GM12878 (cell line): ENCODE measurements at regions not wholly inside any gene's neighbourhood (a gene's known extent, or its start where the extent isn't known, plus 50 kb on each side); places are given as distances from the start of the nearest gene placed in this dataset.

Experiments used
- ATAC-seq: fragments of 200-7000 bp; cut with Tn5 transposase; 3 replicates; pipeline ENCODE4 v1.9.1; 2020; ENCODE audit warnings: mild to moderate bottlenecking, moderate library complexity
- BruUV-seq: library from RNA; stranded (reverse); fragments of 400-500 nt; replicated peaks from 2 replicates; lab custom pipeline; 2021; lab: Mats Ljungman, UMichigan
- CTCF ChIA-PET: fragments of 300-600 bp; sonication (Branson Sonifier 250); formaldehyde crosslinking; extraction: SDS; loops from one replicate; lab custom pipeline; 2021; ENCODE audit warnings: inconsistent platforms; lab: Yijun Ruan, JAX
- POLR2A ChIA-PET: fragments of 350-600 bp; formaldehyde crosslinking; extraction: SDS; loops from one replicate; lab custom pipeline; 2021; ENCODE audit warnings: inconsistent platforms; lab: Charles Lee
- RAD21 ChIA-PET: fragments of 300-600 bp; sonication (Branson Sonifier 250); formaldehyde crosslinking; loops from one replicate; lab custom pipeline; 2023; ENCODE audit warnings: antibody characterized with exemption; ENCODE audit not compliant: unreplicated experiment; lab: Charles Lee
- SMC1A ChIA-PET: fragments of 300-600 bp; sonication (Branson Sonifier 250); formaldehyde crosslinking; loops from one replicate; lab custom pipeline; 2023; ENCODE audit not compliant: unreplicated experiment, uncharacterized antibody; lab: Charles Lee
- DNase-seq: peaks from one replicate; pipeline ENCODE4 v3.0.0-alpha.2; 2011; ENCODE audit warnings: low read depth, low spot score
- FAIRE-seq: peaks from 3 replicates; lab custom pipeline; 2011; peaks lifted over from hg19 to GRCh38; lab: Jason Lieb, UNC
- H2AFZ ChIP-seq: 2 replicates; pipeline ENCODE4 v1.6.0; 2011; ENCODE audit warnings: low read depth, low read length, control low read depth; ENCODE audit not compliant: control insufficient read depth
- H3K27ac ChIP-seq: 2 replicates; pipeline ENCODE4 v1.5.1; 2011; ENCODE audit warnings: control low read depth; ENCODE audit not compliant: control insufficient read depth, insufficient read depth
- H3K27me3 ChIP-seq, 2 experiments: replicated peaks in 1 of 2; 2 replicates each; pipeline versions ENCODE4 v1.6.0 to v1.6.1; 2011; ENCODE audit warnings: low read length in 1 of 2; ENCODE audit not compliant: control insufficient read depth in 2 of 2, insufficient read depth in 2 of 2
- H3K36me3 ChIP-seq, 2 experiments: 2 replicates each; pipeline ENCODE4 v1.5.1; 2011; ENCODE audit warnings: low read length in 1 of 2; ENCODE audit not compliant: control insufficient read depth in 2 of 2, insufficient read depth in 2 of 2
- H3K4me1 ChIP-seq: 2 replicates; pipeline ENCODE4 v1.6.1; 2011; ENCODE audit warnings: mild to moderate bottlenecking, low read length, moderate library complexity, mixed read lengths; ENCODE audit not compliant: control insufficient read depth, insufficient read depth
- H3K4me2 ChIP-seq: 2 replicates; pipeline ENCODE4 v1.6.0; 2011; ENCODE audit warnings: control low read depth; ENCODE audit not compliant: control insufficient read depth, insufficient read depth
- H3K4me3 ChIP-seq: fragments of 200-600 bp; sonication (generic); 2 replicates; pipeline ENCODE4 v1.5.1; 2016
- H3K79me2 ChIP-seq: 2 replicates; pipeline ENCODE4 v1.6.0; 2011; ENCODE audit warnings: low read length; ENCODE audit not compliant: control insufficient read depth, insufficient read depth
- H3K9ac ChIP-seq: 2 replicates; pipeline ENCODE4 v1.8.0; 2011; ENCODE audit warnings: low read length, control low read depth, mixed read lengths; ENCODE audit not compliant: control insufficient read depth, insufficient read depth
- H3K9me3 ChIP-seq: replicated peaks from 3 replicates; pipeline ENCODE4 v1.5.1; 2011; ENCODE audit warnings: mild to moderate bottlenecking, low read length; ENCODE audit not compliant: control insufficient read depth, insufficient read depth
- H4K20me1 ChIP-seq: 2 replicates; pipeline ENCODE4 v1.6.0; 2011; ENCODE audit not compliant: control insufficient read depth, insufficient read depth
- BCL11A ChIP-seq: IDR thresholded peaks from 2 replicates; pipeline ENCODE4 v1.6.1; 2011; ENCODE audit warnings: low read depth, low read length
- CBFB ChIP-seq: IDR thresholded peaks from 2 replicates; pipeline ENCODE4 v1.6.1; 2016; ENCODE audit warnings: antibody characterized with exemption, low read depth
- CHD1 ChIP-seq: IDR thresholded peaks from 2 replicates; pipeline ENCODE4 v1.6.1; 2012; ENCODE audit warnings: low read depth, low read length, improper control_type of control experiment
- GATAD2B ChIP-seq: fragments of 450-650 bp; conservative IDR thresholded peaks from 2 replicates; pipeline ENCODE4 v1.6.1; 2017; ENCODE audit warnings: low read depth, mild to moderate bottlenecking, moderate library complexity
- WGBS: methylation state at CpG from one replicate; pipeline ENCODE4 v1.1.6; 2016; ENCODE audit warnings: low lambda C conversion rate; ENCODE audit not compliant: insufficient replicate concordance, insufficient coverage; ENCODE audit errors: missing lambda C conversion rate; 5-methylcytosine and 5-hydroxymethylcytosine counted together
- in situ Hi-C: fragments of 300-500 bp; cut with MboI; formaldehyde crosslinking; loops from 9 replicates; pipeline ENCODE4 v1.14.3; 2018; ENCODE audit warnings: mixed read lengths
- intact Hi-C: fragments of 100-400 bp; cut with micrococcal nuclease; formaldehyde crosslinking; loops from one replicate; pipeline ENCODE4 v1.14.2; 2022; ENCODE audit not compliant: unreplicated experiment
- TF ChIP-seq, protein P1 (sequence below): fragments of 450-650 bp; formaldehyde crosslinking; IDR thresholded peaks from 2 replicates; pipeline ENCODE4 v1.4.0; 2022; ENCODE audit warnings: mild to moderate bottlenecking, moderate library complexity
- TF ChIP-seq, protein P2 (sequence below): fragments of 450-650 bp; IDR thresholded peaks from 2 replicates; pipeline ENCODE4 v1.6.1; 2016; ENCODE audit warnings: mild to moderate bottlenecking, moderate library complexity, borderline replicate concordance
- TF ChIP-seq, protein P3 (sequence below): fragments of 450-650 bp; IDR thresholded peaks from 2 replicates; pipeline ENCODE4 v1.6.1; 2017; ENCODE audit warnings: mild to moderate bottlenecking, moderate library complexity
- TF ChIP-seq, protein P4 (sequence below): fragments of 450-650 bp; formaldehyde crosslinking; IDR thresholded peaks from 2 replicates; pipeline ENCODE4 v1.5.0; 2022; ENCODE audit warnings: mild to moderate bottlenecking, missing genetic modification characterization

DNA sequence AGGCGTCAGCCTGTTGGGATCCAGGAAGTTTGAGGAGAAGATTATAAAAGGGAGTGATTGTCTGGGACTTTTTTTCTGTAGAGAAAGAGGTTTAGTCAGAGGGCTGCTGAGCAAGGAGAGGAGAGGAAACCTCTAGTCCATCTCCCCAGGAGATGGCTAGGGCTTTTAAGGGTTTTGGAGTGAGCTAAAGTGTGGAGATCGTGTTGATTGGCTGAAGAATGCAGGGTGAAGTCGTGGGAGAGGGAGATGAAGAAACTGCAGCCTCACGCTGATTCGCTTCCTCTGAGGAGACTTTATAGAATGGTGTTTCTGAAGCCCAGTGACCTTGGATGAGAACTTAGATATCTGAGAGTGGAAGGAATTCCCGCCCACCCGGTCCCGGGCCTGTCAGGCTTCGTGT, 193.7 kb upstream of the PWP1 start:
- Histone ChIP-seq H3K27ac (no peak overlapping the region), H3K4me1 (peaks cover 11% of the 10 kb centered on the region; the same call in 1 of the 2 replicates), H3K9me3 (no peaks in the 10 kb centered on the region), H4K20me1 (no peaks in the 10 kb centered on the region), H3K36me3 (no peaks in the 10 kb centered on the region), H3K27me3 (no peaks in the 10 kb centered on the region; a peak in 1 of 4 replicates), H3K79me2 (no peaks in the 10 kb centered on the region), H3K4me3 (no peak overlapping the region), H3K4me2 (no peak overlapping the region), H3K9ac (no peak overlapping the region), H2AFZ (no peak overlapping the region)
- FAIRE-seq = no peak
- ChIA-PET RAD21 (no interaction called here), SMC1A (no interaction called here), POLR2A (no interaction called here), CTCF (no interaction called here)
- DNase-seq = no peak
- no TSS peak for BruUV-seq
- intact Hi-C loops (no loop called here), in situ Hi-C loops (no loop called here)
- ATAC-seq = no peak
- WGBS = 99% methylated on average over 9 of the region's 9 CpGs
- TF ChIP-seq BCL11A (no peak), GATAD2B (no peak), CHD1 (no peak), CBFB (no peak)
- TF ChIP-seq, protein P1, sequence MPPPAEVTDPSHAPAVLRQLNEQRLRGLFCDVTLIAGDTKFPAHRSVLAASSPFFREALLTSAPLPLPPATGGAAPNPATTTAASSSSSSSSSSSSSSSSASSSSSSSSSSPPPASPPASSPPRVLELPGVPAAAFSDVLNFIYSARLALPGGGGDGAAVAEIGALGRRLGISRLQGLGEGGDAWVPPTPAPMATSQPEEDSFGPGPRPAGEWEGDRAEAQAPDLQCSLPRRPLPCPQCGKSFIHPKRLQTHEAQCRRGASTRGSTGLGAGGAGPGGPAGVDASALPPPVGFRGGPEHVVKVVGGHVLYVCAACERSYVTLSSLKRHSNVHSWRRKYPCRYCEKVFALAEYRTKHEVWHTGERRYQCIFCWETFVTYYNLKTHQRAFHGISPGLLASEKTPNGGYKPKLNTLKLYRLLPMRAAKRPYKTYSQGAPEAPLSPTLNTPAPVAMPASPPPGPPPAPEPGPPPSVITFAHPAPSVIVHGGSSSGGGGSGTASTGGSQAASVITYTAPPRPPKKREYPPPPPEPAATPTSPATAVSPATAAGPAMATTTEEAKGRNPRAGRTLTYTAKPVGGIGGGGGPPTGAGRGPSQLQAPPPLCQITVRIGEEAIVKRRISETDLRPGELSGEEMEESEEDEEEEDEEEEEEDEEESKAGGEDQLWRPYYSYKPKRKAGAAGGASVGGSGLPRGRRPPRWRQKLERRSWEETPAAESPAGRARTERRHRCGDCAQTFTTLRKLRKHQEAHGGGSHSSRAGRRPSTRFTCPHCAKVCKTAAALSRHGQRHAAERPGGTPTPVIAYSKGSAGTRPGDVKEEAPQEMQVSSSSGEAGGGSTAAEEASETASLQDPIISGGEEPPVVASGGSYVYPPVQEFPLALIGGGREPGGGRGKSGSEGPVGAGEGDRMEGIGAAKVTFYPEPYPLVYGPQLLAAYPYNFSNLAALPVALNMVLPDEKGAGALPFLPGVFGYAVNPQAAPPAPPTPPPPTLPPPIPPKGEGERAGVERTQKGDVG (CRISPR knock-in tag) = no peak
- TF ChIP-seq, protein P2, sequence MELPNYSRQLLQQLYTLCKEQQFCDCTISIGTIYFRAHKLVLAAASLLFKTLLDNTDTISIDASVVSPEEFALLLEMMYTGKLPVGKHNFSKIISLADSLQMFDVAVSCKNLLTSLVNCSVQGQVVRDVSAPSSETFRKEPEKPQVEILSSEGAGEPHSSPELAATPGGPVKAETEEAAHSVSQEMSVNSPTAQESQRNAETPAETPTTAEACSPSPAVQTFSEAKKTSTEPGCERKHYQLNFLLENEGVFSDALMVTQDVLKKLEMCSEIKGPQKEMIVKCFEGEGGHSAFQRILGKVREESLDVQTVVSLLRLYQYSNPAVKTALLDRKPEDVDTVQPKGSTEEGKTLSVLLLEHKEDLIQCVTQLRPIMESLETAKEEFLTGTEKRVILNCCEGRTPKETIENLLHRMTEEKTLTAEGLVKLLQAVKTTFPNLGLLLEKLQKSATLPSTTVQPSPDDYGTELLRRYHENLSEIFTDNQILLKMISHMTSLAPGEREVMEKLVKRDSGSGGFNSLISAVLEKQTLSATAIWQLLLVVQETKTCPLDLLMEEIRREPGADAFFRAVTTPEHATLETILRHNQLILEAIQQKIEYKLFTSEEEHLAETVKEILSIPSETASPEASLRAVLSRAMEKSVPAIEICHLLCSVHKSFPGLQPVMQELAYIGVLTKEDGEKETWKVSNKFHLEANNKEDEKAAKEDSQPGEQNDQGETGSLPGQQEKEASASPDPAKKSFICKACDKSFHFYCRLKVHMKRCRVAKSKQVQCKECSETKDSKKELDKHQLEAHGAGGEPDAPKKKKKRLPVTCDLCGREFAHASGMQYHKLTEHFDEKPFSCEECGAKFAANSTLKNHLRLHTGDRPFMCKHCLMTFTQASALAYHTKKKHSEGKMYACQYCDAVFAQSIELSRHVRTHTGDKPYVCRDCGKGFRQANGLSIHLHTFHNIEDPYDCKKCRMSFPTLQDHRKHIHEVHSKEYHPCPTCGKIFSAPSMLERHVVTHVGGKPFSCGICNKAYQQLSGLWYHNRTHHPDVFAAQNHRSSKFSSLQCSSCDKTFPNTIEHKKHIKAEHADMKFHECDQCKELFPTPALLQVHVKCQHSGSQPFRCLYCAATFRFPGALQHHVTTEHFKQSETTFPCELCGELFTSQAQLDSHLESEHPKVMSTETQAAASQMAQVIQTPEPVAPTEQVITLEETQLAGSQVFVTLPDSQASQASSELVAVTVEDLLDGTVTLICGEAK = no peak
- TF ChIP-seq, protein P3, sequence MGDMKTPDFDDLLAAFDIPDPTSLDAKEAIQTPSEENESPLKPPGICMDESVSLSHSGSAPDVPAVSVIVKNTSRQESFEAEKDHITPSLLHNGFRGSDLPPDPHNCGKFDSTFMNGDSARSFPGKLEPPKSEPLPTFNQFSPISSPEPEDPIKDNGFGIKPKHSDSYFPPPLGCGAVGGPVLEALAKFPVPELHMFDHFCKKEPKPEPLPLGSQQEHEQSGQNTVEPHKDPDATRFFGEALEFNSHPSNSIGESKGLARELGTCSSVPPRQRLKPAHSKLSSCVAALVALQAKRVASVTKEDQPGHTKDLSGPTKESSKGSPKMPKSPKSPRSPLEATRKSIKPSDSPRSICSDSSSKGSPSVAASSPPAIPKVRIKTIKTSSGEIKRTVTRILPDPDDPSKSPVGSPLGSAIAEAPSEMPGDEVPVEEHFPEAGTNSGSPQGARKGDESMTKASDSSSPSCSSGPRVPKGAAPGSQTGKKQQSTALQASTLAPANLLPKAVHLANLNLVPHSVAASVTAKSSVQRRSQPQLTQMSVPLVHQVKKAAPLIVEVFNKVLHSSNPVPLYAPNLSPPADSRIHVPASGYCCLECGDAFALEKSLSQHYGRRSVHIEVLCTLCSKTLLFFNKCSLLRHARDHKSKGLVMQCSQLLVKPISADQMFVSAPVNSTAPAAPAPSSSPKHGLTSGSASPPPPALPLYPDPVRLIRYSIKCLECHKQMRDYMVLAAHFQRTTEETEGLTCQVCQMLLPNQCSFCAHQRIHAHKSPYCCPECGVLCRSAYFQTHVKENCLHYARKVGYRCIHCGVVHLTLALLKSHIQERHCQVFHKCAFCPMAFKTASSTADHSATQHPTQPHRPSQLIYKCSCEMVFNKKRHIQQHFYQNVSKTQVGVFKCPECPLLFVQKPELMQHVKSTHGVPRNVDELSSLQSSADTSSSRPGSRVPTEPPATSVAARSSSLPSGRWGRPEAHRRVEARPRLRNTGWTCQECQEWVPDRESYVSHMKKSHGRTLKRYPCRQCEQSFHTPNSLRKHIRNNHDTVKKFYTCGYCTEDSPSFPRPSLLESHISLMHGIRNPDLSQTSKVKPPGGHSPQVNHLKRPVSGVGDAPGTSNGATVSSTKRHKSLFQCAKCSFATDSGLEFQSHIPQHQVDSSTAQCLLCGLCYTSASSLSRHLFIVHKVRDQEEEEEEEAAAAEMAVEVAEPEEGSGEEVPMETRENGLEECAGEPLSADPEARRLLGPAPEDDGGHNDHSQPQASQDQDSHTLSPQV = no peak
- TF ChIP-seq, protein P4, sequence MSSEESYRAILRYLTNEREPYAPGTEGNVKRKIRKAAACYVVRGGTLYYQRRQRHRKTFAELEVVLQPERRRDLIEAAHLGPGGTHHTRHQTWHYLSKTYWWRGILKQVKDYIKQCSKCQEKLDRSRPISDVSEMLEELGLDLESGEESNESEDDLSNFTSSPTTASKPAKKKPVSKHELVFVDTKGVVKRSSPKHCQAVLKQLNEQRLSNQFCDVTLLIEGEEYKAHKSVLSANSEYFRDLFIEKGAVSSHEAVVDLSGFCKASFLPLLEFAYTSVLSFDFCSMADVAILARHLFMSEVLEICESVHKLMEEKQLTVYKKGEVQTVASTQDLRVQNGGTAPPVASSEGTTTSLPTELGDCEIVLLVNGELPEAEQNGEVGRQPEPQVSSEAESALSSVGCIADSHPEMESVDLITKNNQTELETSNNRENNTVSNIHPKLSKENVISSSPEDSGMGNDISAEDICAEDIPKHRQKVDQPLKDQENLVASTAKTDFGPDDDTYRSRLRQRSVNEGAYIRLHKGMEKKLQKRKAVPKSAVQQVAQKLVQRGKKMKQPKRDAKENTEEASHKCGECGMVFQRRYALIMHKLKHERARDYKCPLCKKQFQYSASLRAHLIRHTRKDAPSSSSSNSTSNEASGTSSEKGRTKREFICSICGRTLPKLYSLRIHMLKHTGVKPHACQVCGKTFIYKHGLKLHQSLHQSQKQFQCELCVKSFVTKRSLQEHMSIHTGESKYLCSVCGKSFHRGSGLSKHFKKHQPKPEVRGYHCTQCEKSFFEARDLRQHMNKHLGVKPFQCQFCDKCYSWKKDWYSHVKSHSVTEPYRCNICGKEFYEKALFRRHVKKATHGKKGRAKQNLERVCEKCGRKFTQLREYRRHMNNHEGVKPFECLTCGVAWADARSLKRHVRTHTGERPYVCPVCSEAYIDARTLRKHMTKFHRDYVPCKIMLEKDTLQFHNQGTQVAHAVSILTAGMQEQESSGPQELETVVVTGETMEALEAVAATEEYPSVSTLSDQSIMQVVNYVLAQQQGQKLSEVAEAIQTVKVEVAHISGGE (CRISPR knock-in tag) = no peak
